Activated CD8-positive, alpha-beta memory T cell treated with anti-CD3 and anti-CD28 coated beads, Interleukin-2, amount 50 U/mL, for 1 hour (primary cell): ENCODE measurements at regions not wholly inside any gene's neighbourhood (a gene's known extent, or its start where the extent isn't known, plus 50 kb on each side); places are given as distances from the start of the nearest gene placed in this dataset.

ENCODE experiments used
- DNase-seq: peaks from one replicate; pipeline ENCODE4 v3.0.0-alpha.2; 2020; ENCODE audit errors: extremely low read depth

DNA sequence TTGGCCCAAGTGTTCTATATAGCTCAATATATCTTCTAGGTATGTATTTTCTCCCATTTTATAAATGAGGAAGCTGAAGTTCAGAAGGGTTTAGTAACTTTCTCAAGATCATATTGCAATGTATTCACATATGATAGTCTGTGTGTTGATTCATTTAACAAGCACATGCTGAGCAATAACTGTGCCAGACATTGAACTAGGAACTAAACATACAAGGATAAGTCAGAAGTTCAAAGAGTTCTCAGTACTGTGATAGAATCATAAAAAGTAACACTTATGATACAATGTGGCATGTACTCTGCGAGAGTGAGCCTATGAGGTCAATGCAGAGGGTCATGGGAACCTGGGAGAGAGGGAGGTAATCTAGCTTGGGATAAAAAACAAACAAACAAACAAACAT is 1082.2 kb upstream of the TENM4 start:
- no peak for DNase-seq

DNA sequence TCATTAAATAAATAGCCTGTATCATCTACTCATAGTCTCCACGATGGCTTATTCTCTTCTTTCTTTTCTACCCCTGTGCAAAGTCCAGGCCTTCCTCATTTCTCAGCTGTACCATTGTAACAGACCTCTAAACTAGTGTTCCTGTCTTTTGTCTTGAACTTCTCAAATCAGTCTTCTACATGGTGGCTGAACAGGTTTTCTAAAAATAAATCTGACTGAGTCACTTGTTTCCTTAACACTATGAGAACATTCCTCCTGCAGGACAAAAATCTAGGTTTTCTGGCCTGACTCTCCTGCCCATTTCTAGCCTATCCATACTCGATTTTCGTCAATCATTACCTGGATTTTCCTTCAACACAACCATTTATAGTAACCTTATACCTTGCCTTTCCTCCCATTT is 1080.8 kb upstream of the TENM4 start:
- no peak for DNase-seq

DNA sequence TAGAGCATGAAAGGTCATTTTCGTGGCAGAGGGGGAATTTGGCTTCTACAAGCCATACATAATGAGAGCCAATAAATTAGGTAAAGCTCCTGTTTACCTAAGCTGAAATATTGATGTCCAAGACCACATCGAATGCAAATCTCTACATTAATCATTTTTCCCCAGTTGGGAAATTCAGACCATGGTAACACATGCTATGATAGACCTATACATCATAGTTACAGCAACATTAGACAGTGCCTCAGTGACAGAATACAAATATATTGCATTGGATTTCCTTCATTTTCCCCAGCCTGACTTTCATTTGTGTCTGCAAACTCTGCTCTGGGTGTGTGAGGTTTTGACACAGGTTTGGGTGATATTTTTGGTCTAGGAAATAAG is 1079.7 kb upstream of the TENM4 start:
- DNase-seq: no peak

DNA sequence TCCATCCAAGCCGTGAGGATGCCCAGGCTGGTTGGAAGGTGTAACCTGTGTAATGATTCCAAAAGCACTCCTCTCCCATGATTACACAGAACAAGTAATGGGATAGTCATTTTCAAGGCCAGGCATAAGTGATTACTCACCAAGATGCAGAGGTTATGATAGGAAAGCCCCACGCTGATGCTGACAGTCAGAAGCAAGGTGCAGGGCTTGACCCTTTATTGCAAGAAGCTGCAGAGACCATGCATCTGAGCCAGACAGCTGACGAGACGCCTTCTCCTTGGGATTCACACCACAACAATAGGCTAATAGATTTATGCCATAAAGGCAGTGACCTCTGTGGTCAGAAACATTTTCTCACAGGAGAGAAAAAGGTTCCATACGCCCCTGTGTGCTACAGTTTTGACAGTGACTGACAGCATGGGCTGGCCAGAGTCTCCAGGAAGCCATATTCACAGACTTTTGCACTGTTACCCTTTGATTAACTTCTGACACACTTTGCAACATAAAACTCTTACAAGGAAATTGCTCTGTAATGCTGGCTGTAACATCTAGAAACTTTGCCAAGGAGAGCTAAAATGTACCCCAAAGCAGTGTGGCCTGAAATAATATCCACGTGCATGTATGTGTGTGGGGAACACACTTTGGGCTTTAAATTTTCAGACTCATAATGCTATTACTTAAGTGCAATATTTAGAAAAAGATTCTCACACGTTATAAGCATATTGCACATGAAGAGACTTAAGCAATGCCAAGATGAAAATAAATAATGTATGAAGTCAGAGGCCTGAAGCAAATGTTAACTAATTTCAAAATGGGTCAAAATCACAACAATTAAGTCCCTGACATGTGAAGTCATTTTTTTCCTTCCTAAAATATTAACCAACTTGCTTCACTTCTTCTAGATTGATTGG is 1079.0 kb upstream of the TENM4 start:
- DNase-seq: no peak

DNA sequence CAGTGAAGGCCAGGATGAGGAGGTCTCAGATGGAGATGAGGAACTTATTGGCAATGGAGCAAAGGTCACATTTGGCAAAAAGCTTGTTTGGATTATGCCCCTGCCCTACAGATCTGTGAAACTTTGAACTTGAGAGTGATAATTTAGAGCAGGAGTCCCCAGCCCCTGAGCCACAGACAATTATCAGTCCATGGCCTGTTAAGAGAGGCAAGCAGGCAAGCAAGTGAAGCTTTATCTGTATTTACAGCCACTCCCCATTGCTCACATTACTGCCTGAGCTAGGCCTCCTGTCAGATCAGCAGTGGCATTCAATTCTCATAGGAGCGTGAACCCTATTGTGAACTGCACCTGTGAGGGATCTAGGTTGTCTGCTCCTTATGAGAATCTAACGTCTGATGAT is 1076.9 kb upstream of the TENM4 start:
- DNase-seq: no peak

DNA sequence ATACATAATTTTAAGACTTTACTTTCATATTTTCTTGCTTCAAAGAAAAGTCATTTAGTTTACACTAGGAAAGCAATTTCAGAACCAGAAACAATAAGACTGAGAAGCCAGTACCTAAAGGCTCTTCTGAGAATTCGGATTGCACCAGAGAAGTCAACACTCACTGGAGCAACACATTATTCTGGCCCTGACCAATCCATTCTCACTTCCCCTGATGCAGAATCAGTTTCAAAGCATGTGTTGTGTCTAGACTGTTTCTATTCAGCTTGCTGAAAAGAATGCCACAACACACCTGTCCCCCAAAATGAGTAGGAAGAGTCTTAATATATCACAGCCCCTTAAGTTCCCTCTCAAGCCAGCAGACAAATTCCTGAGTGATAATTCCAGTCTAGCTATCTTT is 1074.3 kb upstream of the TENM4 start:
- no peak for DNase-seq

DNA sequence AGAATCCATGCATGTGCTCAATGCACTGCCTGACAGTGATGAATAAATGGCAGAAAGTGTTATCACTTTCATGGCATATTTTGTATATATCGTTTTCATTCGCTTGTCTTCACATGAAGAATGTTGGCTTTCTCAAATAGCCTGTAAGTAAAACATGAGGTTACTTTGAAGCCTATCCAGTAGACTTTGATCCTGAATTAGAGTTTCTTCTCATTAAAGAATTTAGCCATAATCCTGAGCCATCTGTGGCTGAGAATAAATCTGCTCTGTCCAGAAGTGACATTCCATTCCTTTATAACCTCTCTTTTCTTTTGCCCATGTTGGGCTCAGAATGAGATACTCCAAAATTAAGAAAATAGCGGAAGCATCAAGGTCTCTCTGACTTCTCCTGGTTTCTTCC is 1071.7 kb upstream of the TENM4 start:
- DNase-seq: no peak

DNA sequence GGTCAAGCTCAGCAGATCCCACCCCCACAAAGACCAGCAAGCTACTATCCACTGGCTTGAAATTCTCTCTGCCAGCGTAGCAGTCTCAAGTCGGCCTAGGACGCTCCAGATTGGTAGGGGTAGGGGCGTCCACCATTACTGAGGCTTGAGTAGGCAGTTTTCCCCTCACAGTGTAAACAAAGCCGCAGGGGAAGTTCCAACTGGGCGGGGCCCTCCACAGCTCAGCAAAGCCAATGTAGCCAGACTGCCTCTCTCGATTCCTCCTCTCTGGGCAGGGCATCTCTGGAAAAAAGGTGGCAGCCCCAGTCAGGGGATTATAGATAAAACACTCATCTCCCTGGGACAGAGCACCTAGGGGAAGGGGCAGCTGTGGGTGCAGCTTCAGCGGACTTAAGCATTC is 1064.9 kb upstream of the TENM4 start:
- DNase-seq: no peak

DNA sequence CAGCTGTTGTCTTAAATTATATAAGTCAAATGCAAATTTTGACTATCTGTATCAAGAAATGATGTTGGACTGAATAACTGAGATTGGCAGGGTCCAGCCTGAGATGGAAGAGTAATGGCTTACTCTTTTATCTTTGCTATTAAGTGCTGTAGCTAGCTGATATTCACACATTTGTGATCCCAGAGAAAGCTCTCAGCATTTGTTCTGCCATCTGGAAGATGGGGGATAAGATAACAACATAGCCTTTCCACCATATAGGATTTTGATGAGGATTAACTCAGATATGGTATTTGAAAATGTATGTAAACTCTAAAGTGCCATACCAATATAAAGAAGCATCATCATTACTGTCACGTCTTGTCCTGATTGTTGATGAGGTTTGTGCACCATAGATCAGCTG is 1063.2 kb upstream of the TENM4 start:
- no peak for DNase-seq

DNA sequence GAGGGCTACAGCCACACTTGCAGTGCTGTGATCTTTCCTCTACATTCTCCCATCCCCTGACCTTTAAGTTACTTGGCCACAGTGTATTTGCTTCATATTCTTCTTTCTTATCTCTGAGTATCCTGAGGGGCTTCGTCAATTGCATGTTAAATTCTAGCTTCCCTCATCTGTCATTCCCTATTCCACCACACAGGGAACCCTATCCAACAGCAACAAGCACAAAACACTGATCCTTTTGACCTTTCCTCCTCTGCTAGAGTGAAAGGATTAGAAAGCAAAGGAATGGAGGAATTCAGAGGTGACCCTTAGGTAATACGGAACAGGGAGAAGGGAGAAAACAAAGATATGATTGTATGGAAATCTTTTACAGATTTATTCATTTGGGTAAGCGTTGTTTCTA is 1061.7 kb upstream of the TENM4 start:
- no peak for DNase-seq

DNA sequence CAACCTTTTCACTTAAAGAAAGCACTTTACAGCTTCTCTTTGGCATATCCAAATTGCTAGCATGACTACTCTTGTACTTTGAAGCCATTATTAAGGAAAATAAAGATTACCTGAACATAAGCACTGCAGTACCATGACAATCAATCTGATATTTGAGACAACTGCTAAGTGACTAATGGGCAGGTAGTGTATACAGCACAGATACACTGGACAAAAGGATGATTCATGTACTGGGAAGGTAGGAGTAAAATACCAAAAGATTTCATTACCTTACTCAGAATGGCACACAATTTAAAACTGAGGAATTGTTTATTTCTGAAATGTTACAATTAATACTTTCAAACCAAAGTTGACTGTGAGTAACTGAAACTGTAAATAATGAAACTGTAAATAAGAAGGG is 1054.3 kb upstream of the TENM4 start:
- no peak for DNase-seq

DNA sequence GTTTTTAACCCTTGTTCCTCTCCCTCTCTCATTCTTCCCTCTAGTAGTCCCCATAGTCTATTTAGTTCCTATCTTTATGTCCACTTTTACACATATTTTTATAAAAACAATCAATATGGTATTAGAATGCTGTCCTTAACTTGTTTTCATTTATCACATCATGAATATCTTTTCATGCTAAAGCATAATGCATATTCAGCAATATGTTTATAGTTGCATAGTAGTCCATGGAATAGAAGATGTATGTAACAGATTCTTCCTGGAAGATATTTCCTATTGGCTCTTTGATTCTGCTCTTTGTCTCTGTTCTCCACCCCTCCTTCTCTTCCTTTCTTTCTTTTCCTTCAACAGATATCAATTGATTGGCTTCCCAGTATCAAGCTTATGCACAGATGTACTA is 1047.1 kb upstream of the TENM4 start:
- no peak for DNase-seq

DNA sequence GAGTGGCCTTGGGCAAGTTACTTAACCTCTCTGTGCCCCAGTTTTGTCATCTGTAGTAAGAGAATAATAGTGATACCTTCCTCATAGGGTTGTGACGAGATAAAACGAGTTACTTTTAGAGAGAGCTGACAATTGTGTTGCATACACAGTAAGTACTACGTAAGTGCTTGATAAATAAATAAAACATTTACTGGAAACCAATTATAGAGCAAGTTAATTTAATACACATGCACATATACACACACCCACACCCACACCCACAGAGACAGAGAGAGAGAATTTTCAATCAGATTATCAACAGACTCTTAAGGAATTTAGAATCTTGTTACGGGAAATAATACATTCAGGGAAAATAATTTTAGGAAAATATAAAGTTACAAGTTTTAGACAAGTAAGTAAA is 1045.8 kb upstream of the TENM4 start:
- DNase-seq: no peak

DNA sequence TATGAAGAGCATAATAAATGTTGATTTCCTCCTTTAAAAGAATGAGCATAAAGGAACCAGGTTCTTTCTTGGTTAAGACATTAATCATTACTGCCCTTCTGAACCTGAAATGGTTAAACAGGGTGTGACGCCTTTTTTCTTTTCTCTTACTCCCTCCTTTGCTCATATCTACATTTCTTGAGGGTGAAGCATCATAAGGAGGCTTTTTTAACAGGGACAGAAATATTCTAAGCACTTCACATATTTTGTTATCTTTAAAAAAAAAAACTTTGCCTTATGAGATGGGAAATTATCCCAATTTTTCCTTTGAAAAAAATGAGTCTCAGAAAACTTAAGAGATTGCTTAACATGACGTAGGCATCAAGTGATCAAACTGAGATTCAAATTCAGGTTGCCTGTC is 1036.3 kb upstream of the TENM4 start:
- no peak for DNase-seq

DNA sequence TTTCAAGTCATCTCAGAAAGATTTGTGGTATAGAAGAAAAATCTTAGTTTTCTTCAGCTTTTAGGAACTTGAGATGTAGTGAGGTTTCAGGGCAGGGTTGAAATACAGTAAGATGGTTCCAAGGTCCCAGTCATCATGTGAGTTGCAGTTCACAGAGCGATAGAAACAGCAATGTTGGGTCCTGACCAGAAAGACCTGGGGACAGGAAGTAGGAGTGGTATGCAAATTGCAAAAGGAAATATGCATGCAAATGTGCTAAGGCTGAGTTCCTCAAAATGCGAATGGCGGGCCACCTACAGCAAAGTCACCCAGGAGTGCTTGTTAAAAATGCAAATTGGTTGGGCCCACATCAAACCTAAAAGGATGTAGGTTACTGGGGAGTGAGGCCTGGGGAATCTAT is 1032.7 kb upstream of the TENM4 start:
- no peak for DNase-seq

DNA sequence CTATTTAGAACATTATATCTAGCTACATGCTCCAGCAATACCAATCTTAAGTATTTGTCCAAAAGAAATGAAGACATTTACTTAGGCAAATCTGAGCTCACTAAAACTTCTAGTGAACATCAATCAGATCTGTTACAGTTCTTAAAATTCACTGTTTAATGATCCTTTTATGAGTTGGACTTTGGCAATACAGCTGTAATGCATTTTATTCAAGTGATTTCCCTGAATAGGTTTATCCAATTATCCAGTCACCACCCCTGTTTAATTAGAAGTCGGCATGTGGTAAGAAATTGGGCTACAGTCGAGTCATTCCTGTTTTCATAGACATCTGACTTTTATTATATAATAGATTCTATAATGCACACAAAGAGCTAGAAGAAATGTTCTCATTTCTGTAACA is 1029.0 kb upstream of the TENM4 start:
- no peak for DNase-seq

DNA sequence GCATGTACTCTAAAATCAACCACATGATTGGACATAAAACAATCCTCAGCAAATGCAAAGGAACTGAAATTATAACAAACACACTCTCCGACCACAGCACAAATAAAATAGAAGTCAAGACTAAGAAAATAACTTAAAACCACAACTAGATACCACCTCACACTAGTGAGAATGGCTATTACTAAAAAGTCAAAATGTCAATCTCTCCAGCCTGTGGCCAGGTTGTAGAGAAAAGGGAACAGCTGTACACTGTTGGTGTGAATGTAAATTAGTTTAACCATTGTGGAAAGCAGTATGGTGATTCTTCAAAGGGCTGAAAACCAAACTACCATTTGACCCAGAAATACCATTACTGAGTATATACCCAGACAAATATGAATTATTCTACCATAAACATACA is 1025.7 kb upstream of the TENM4 start:
- no peak for DNase-seq

DNA sequence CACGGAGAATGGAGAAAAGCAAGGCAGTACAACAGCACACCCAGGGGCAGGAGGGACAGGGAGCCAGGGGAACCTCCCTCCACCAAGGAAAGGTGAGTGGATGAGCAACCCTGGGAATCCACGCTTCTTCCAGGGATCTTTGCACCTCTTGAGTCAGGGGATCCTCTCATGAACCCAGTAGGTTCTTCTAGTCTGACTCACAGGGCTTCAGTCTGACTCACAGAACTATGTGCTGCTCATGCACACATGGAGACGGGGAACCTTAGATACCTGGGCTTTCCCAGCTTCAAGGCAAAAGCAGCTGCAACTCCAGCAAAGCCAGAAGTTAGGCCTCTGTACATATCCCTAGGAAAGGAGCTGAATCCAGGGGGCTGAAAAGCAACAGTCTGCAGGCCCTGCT is 1021.4 kb upstream of the TENM4 start:
- no peak for DNase-seq

DNA sequence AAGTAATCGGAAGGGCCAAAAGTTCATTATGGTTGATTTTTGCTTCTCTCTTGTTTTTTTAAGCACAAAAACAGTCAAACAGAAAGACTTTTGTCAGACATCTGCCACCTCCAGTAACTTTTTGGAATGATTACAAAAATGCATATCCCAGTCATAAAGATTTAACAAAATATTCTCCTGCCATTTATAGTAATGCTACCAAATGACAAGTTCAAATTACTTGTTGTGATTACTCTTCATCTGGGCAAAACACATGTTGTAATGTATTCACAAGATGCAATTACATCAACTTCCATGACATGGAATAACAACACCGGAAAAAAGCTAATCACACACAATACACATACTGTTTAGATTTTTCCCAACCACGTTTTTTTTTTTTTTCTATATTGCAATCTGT is 1017.5 kb upstream of the TENM4 start:
- no peak for DNase-seq

DNA sequence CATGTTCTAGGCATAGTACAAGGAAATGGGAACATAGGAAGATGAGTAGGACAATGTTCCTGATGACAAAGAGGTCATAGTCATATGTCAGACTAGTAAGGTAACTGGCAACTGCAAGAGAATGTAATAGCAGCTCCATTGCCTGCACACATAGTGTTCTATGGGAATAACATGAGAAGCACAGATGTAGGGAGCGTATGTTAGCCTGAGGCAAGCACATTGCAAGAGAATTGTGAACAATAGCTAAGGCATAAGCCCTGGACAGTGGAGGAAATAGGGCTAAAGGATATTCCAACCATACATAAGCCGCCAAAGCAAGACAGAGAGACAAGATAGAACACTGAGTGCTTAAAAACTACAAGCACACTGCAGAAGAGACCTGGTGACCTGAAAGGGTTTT is 1017.0 kb upstream of the TENM4 start:
- DNase-seq: no peak

DNA sequence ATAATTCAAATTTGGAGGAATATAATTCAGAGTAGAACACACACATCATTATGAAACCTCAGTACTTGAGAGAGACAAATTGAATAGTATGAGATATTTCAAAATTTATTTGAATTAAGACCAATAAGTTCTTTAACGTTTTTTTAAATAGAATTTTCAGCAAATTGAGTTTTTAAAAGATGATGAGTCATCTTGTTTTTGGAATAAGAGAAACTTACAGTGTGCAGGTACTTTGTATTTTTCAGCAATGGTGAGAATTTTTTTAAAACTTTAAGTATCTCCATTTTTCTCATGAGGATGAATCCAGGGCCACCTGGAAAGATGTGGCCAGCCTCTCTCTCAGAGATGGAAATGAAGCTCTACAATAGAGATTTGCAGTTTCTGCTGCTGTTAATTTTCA is 1015.0 kb upstream of the TENM4 start:
- no peak for DNase-seq

DNA sequence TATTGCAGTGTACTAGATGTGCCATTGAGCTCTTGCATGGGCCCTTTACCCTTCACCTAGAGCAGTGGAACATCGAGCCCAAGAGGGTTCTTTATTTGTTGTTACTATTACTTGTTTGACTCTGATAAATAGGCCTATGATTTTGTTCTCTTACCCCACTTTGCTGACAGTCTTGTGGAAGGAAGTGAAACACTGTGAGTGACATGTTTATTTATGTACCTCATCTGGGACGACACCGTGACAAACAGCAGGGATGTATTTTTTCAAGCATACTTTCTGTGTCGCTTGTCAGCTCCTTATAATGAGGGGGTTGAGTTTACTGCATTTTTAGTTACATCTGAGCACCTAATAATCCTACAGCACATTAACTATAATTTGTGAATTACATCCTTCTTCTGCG is 1010.3 kb upstream of the TENM4 start:
- DNase-seq: no peak

DNA sequence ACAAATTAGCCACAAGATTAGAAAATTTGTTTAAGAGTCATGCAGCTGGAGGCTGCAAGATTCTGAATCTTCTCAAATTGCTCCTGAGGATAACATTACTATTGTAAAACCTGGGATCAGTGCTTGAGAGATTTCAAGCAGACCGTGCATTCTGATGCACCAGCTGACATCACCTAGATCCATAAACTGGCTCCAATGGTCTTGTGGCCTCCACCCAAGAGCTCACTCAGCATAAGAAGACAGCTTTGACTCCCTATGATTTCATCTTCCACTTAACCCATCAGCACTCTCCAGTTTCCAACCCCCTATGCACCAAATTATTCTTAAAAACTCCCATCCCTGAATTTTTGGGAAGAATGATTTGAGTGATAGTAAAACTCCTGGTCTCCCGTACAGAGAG is 1007.9 kb upstream of the TENM4 start:
- DNase-seq: no peak

DNA sequence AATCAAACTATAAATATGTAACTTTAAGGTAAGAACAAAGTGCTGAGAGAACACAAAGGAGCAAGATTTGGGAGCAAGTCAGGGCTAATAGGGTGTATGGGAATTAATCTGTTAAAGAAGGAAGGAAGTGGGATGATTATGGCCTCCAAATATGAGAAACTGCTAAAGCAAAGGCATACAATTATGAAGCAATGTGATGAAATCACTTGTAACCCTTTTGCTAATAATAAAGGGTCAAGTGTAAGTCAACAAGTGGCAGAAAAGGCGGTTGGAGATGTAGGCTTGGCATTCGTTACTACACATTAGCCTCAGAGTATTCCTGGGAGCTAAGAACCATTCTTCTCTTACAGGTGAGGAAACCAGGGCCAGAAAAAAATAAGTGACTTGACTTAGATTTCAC is 1002.3 kb upstream of the TENM4 start:
- no peak for DNase-seq
